ENCODE measurements at regions not wholly inside any gene's neighbourhood (a gene's known extent, or its start where the extent isn't known, plus 50 kb on each side); places are given as distances from the start of the nearest gene placed in this dataset.
A peak's percentile ranks its signal among the peaks of the same experiment; 100 is the strongest.

DNA sequence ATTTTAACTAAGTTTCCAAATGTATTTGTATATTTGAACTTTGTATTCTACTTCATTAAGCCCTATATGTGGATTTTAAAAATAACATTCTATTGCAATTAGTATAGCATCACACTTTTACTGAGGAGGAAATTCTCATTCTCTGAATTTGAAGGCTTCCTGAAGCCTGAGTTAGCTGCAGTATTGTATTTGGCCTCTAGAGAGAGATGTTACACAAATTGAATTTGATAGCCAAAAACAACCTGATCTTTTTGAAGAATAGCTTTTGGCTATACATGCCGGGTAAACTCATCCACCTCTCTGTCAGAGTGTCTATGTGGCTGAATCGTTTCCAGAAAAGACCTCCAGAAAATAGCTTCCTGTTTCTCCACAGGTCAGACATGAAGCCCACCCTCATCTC, 316.5 kb upstream of the OR4E1 start:
- Histone ChIP-seq H3K27me3 (ENCODE audit: low read depth) (no peaks in the 10 kb centered on the region), H3K4me1 (no peaks in the 10 kb centered on the region), H3K4me3 (no peak overlapping the region), H3K27ac (no peak overlapping the region), H3K9me3 (no peaks in the 10 kb centered on the region), H3K36me3 (no peaks in the 10 kb centered on the region)
- no peak for DNase-seq
- intact Hi-C loops (cut with DNase I), result no loop called here
- TF ChIP-seq, protein P1, sequence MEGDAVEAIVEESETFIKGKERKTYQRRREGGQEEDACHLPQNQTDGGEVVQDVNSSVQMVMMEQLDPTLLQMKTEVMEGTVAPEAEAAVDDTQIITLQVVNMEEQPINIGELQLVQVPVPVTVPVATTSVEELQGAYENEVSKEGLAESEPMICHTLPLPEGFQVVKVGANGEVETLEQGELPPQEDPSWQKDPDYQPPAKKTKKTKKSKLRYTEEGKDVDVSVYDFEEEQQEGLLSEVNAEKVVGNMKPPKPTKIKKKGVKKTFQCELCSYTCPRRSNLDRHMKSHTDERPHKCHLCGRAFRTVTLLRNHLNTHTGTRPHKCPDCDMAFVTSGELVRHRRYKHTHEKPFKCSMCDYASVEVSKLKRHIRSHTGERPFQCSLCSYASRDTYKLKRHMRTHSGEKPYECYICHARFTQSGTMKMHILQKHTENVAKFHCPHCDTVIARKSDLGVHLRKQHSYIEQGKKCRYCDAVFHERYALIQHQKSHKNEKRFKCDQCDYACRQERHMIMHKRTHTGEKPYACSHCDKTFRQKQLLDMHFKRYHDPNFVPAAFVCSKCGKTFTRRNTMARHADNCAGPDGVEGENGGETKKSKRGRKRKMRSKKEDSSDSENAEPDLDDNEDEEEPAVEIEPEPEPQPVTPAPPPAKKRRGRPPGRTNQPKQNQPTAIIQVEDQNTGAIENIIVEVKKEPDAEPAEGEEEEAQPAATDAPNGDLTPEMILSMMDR (IDR thresholded peaks at IDR 0.05), result peak; percentile 35
- ATAC-seq, result no peak

DNA sequence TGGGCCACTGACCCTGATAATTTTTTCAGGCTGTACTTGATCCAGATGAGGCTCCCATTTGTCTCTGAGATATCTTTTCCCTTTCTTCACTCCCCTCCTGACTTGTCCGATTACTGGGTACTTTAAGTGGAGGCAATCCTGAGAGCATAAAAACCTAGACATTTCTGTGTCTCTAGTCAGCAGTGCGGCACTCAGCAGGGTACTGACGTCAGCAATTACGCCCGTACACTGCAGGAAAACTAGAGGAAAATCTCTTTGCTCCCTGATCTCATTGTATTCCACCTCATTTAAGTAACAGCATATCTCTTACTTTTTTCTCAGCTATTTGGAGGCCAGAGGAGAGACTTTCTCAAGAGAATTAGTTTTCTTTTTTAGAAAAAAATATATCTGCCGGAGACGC, 315.5 kb upstream of the OR4E1 start:
- Histone ChIP-seq H3K9me3 (no peaks in the 10 kb centered on the region), H3K4me1 (no peaks in the 10 kb centered on the region), H3K27me3 (ENCODE audit: low read depth) (no peaks in the 10 kb centered on the region), H3K27ac (no peak overlapping the region), H3K4me3 (no peak overlapping the region), H3K36me3 (no peaks in the 10 kb centered on the region)
- TF ChIP-seq, protein P1 (IDR thresholded peaks at IDR 0.05), result no peak
- no peak for DNase-seq
- no peak for ATAC-seq
- intact Hi-C loops (cut with DNase I), result no loop called here

DNA sequence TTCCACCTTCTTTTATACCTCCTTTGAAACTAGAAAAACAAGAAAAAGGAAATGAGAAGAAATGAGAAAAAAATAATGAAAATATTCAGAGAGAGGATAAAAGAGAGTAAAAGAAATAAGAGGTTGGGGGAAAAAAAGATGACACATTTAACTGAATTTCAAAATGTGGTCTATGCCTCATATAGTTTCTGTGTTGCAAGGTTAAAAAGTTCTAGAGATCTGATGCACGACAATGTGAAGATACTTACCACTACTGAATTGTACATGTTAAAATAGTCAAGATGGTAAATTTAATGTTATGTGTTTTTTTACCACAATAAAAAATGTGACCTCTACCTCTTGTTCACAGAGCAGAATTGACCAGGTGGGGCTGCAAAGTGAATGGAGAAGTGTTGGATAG, 314.8 kb upstream of the OR4E1 start:
- ATAC-seq, result no peak
- Histone ChIP-seq H3K9me3 (no peaks in the 10 kb centered on the region), H3K27me3 (ENCODE audit: low read depth) (no peaks in the 10 kb centered on the region), H3K36me3 (no peaks in the 10 kb centered on the region), H3K27ac (no peak overlapping the region), H3K4me1 (no peaks in the 10 kb centered on the region), H3K4me3 (no peak overlapping the region)
- DNase-seq, result no peak
- intact Hi-C loops (cut with DNase I), result no loop called here
- TF ChIP-seq, protein P1 (IDR thresholded peaks at IDR 0.05), result no peak

DNA sequence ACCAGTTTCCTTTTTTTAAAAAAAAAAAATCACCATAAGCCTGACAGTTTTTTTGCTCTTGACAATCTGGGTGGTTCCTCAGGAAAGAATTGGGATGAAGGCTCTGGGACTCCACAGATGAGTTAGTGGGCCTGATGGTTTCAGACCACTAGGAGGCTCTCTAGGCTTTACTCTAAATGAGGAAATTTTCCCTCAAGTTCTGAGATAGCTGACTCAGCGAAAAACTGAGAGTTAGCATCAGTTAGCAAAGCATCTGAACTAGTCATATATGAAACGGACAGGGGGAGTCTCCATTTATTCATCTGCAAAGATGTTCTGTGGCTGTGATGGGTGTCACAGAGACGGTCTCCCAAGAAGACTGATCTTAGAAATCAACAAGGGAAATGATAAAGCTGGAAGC, 314.3 kb upstream of the OR4E1 start:
- no peaks in the 10 kb centered on the region for H3K9me3 ChIP-seq
- no peaks in the 10 kb centered on the region for H3K4me1 ChIP-seq
- H3K4me3 ChIP-seq, result no peak overlapping the region
- no peaks in the 10 kb centered on the region for H3K27me3 ChIP-seq (ENCODE audit: low read depth)
- intact Hi-C loops (cut with DNase I), result no loop called here
- TF ChIP-seq, protein P1 (IDR thresholded peaks at IDR 0.05), result peak; percentile 28
- ATAC-seq (peak in 1 of 2 donors; percentile 46), DNase-seq (no peak)
- no peaks in the 10 kb centered on the region for H3K36me3 ChIP-seq
- H3K27ac ChIP-seq, result no peak overlapping the region

DNA sequence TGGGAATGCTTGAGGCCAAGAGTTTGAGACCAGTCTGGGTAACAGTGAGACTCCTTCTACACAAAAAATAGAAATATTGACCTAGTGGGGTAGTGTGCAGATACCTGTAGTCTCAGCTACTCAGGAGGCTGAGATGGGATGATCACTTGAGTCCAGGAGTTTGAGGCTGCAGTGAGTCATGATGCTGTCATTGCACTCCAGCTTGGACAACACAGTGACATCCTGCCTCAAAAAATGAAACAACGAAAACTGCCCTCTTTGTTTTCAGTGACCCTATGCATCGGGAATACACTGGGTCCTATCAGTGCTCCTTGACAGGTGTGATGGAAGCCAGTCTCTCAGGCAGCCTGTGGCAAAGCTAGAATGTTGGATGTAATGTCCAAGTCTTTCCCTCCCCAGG, 311.5 kb upstream of the OR4E1 start:
- Histone ChIP-seq H3K36me3 (no peaks in the 10 kb centered on the region), H3K9me3 (no peaks in the 10 kb centered on the region), H3K4me3 (no peak overlapping the region), H3K27ac (no peak overlapping the region), H3K4me1 (no peaks in the 10 kb centered on the region), H3K27me3 (ENCODE audit: low read depth) (no peaks in the 10 kb centered on the region)
- TF ChIP-seq, protein P1 (IDR thresholded peaks at IDR 0.05), result no peak
- DNase-seq (no peak), ATAC-seq (no peak)
- intact Hi-C loops (cut with DNase I), result no loop called here

DNA sequence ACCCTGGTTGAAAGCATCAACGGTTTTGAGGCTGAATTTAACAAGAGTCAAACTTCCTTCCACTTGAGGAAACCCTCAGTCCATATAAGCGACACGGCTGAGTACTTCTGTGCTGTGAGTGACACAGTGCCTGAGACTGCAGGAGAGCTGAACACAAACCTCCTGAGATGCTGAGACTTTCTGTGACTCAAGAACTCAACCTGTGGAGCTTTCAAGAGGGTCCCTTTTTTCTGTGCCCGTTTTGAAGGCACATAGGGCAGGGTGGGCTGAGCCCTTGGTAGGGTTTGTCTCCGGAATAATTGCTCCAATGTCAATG, 305.3 kb upstream of the OR4E1 start:
- no peak for ATAC-seq
- intact Hi-C loops (cut with DNase I), result no loop called here
- TF ChIP-seq, protein P1 (IDR thresholded peaks at IDR 0.05), result no peak
- H3K9me3 ChIP-seq, result no peaks in the 10 kb centered on the region
- H3K27ac ChIP-seq, result no peak overlapping the region
- H3K4me1 ChIP-seq, result no peaks in the 10 kb centered on the region
- no peak overlapping the region for H3K4me3 ChIP-seq
- no peaks in the 10 kb centered on the region for H3K36me3 ChIP-seq
- DNase-seq, result no peak
- H3K27me3 ChIP-seq (ENCODE audit: low read depth), result no peaks in the 10 kb centered on the region
